Keratinocyte (primary cell): ENCODE measurements at regions not wholly inside any gene's neighbourhood (a gene's known extent, or its start where the extent isn't known, plus 50 kb on each side); places are given as distances from the start of the nearest gene placed in this dataset.
"Not testable (repeated sequence)": the region's sequence is repeated elsewhere in the genome, so short reads cannot be mapped to it uniquely, and the experiment has no call there.

Experiments
- CTCF ChIP-seq, 3 experiments: IDR thresholded peaks in 1 of 3; conservative IDR thresholded peaks in 1 of 3; optimal IDR thresholded peaks in 1 of 3; 2 replicates in 2 of 3; 3 replicates in 1 of 3; pipeline versions ENCODE3 to v1.5.1; 2011; ENCODE audit warnings: low read length in 3 of 3, mild to moderate bottlenecking in 3 of 3, moderate library complexity in 2 of 3, control low read depth in 1 of 3, inconsistent platforms in 1 of 3; ENCODE audit not compliant: insufficient read depth in 2 of 3; ENCODE audit errors: extremely low read depth in 1 of 3
- EZH2 ChIP-seq: IDR thresholded peaks from one replicate; pipeline ENCODE4 v1.6.1; 2012; ENCODE audit warnings: inconsistent platforms, mild to moderate bottlenecking, low read length, moderate library complexity

- TF ChIP-seq CTCF (optimal IDR thresholded peaks at IDR 0.05 in 1 of 3, IDR thresholded peaks at IDR 0.05 in 1 of 3, conservative IDR thresholded peaks at IDR 0.05 in 1 of 3; ENCODE audit: extremely low read depth in 1 of 3, insufficient read depth in 2 of 3, low read length in 3 of 3); EZH2: not testable (repeated sequence)
Observed at GRCh38 chrX:90189046-90189445, 267.3 kb downstream of the TGIF2LX start.
